ENCODE measurements at regions not wholly inside any gene's neighbourhood (a gene's known extent, or its start where the extent isn't known, plus 50 kb on each side); places are given as distances from the start of the nearest gene placed in this dataset.

DNA sequence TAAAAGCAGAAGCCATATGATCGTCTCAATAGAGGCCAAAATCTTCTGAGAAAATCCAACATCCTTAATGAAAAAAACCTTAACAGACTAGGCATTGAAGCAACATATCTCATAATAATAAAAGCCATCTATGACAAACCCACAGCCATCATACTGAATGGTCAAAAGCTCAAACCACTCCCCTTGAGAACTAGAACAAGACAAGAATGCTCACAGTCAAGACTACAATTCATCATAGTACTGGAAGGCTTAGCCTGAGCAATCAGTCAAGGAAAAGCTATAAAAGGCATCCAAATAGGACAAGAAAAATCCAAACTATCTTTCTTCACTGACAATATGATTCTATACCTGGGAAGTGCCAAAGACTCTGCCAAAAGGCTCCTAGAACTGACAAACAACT lies 2668.2 kb upstream of the PCDH20 start:
- TF ChIP-seq, protein P1, sequence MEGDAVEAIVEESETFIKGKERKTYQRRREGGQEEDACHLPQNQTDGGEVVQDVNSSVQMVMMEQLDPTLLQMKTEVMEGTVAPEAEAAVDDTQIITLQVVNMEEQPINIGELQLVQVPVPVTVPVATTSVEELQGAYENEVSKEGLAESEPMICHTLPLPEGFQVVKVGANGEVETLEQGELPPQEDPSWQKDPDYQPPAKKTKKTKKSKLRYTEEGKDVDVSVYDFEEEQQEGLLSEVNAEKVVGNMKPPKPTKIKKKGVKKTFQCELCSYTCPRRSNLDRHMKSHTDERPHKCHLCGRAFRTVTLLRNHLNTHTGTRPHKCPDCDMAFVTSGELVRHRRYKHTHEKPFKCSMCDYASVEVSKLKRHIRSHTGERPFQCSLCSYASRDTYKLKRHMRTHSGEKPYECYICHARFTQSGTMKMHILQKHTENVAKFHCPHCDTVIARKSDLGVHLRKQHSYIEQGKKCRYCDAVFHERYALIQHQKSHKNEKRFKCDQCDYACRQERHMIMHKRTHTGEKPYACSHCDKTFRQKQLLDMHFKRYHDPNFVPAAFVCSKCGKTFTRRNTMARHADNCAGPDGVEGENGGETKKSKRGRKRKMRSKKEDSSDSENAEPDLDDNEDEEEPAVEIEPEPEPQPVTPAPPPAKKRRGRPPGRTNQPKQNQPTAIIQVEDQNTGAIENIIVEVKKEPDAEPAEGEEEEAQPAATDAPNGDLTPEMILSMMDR (IDR thresholded peaks at IDR 0.05; ENCODE audit: low read depth, low read length), result no peak
- TF ChIP-seq EZH2phosphoT487 (IDR thresholded peaks at IDR 0.05; ENCODE audit: low read depth), result no peak
